Activated CD8-positive, alpha-beta memory T cell treated with anti-CD3 and anti-CD28 coated beads for 24 hours (primary cell): ENCODE measurements at regions not wholly inside any gene's neighbourhood (a gene's known extent, or its start where the extent isn't known, plus 50 kb on each side); places are given as distances from the start of the nearest gene placed in this dataset.
"Not testable (repeated sequence)": the region's sequence is repeated elsewhere in the genome, so short reads cannot be mapped to it uniquely, and the experiment has no call there.

Experiments
- DNase-seq: peaks from one replicate; pipeline ENCODE4 v3.0.0-alpha.2; 2020

- no peak for DNase-seq
These were observed 107.4 kb downstream of the LEPR start for GRCh38 chr1:65527707-65528503.

GRCh38 chr1:65531972-65532570 lies 111.6 kb downstream of the LEPR start:
- DNase-seq = no peak

GRCh38 chr1:65535981-65536380 lies 115.5 kb downstream of the LEPR start:
- no peak for DNase-seq

GRCh38 chr1:65538086-65538485 lies 117.6 kb downstream of the LEPR start:
- DNase-seq = no peak

- no peak for DNase-seq
These were observed 118.2 kb downstream of the LEPR start for GRCh38 chr1:65538664-65539063.

GRCh38 chr1:65539266-65540131 lies 119.0 kb downstream of the LEPR start:
- DNase-seq = no peak

- no peak for DNase-seq
These were observed 120.7 kb downstream of the LEPR start for GRCh38 chr1:65541161-65541560.

GRCh38 chr1:65541865-65542264 lies 121.4 kb downstream of the LEPR start:
- no peak for DNase-seq

- DNase-seq = not testable (repeated sequence)
These were observed 122.1 kb downstream of the LEPR start for GRCh38 chr1:65542592-65542991.

GRCh38 chr1:65550306-65551010 lies 130.0 kb downstream of the LEPR start:
- DNase-seq = not testable (repeated sequence)

GRCh38 chr1:65552484-65552883 lies 132.0 kb downstream of the LEPR start:
- not testable (repeated sequence) for DNase-seq

GRCh38 chr1:65554086-65554764 lies 133.8 kb downstream of the LEPR start:
- not testable (repeated sequence) for DNase-seq

GRCh38 chr1:65554829-65555228 lies 134.4 kb downstream of the LEPR start:
- no peak for DNase-seq

- no peak for DNase-seq
These were observed 137.7 kb downstream of the LEPR start for GRCh38 chr1:65558215-65558614.

- DNase-seq = no peak
These were observed 144.0 kb downstream of the LEPR start for GRCh38 chr1:65564493-65564892.

GRCh38 chr1:65568285-65568684 lies 147.8 kb downstream of the LEPR start:
- DNase-seq = no peak

GRCh38 chr1:65572701-65573421 lies 152.4 kb downstream of the LEPR start:
- no peak for DNase-seq

- DNase-seq = no peak
These were observed 156.8 kb downstream of the LEPR start for GRCh38 chr1:65577278-65577677.

- not testable (repeated sequence) for DNase-seq
These were observed 157.5 kb downstream of the LEPR start for GRCh38 chr1:65577982-65578381.

GRCh38 chr1:65581119-65581518 lies 160.7 kb downstream of the LEPR start:
- no peak for DNase-seq

- DNase-seq = no peak
These were observed 163.9 kb downstream of the LEPR start for GRCh38 chr1:65584399-65584798.

- DNase-seq = no peak
These were observed 169.8 kb downstream of the LEPR start for GRCh38 chr1:65590279-65590678.
